Erythroblast (primary cell): ENCODE measurements at regions not wholly inside any gene's neighbourhood (a gene's known extent, or its start where the extent isn't known, plus 50 kb on each side); places are given as distances from the start of the nearest gene placed in this dataset.

Experiments
- DNase-seq, 2 experiments: peaks; one replicate each; lab custom pipeline; 2025; lab: John Stamatoyannopoulos, UW
- GATA1 ChIP-seq: IDR thresholded peaks from 2 replicates; pipeline ENCODE4 v1.6.1; 2011; ENCODE audit warnings: low read depth, mild to moderate bottlenecking, control low read depth, low read length, moderate library complexity
- POLR2A ChIP-seq: IDR thresholded peaks from 2 replicates; pipeline ENCODE4 v1.6.1; 2011; ENCODE audit warnings: mild to moderate bottlenecking, low read length

DNA sequence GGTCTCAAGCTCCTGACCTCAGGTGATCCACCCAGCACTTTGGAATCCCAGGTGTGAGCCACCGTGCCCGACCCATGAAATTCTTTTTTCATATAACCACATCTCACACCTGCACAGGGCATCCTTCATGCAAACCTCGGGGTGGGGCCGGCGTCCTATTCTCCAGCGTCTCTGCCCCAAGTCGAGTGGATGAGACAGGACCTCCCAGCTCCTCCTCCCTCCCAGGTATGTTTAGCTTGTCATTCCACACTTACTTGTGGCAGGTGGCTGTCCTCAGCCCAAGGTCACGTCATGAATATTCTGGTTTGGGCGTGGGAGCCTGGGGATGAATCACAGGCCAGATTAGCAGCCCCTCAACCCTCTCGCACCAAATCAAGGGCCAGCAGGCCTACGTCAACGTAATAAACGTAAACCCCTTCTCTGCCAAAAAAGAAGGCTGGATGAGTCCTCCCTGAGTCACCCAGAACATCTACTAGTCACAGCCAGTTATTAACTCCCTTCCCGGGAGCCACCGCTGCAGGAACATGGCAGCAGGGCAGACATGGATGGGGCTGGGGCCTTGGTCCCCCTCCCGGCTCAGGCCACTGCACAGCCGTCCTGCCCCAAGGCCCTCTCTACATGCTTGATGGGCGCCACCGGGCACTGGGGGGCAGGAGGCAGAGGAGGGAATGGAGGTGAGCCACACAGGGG lies 91.7 kb downstream of the YTHDF1 start:
- DNase-seq, result no peak
- no peak for TF ChIP-seq POLR2A
- TF ChIP-seq GATA1, result no peak

- no peak for DNase-seq
- TF ChIP-seq POLR2A (no peak), GATA1 (no peak)
These were observed 92.6 kb downstream of the YTHDF1 start for GRCh38 chr20:63123331-63123741.

GRCh38 chr20:63122626-63123025 lies 93.3 kb downstream of the YTHDF1 start:
- TF ChIP-seq POLR2A (no peak), GATA1 (no peak)
- no peak for DNase-seq

GRCh38 chr20:63121749-63122405 lies 94.1 kb downstream of the YTHDF1 start:
- no peak for DNase-seq
- TF ChIP-seq GATA1 (no peak), POLR2A (no peak)

GRCh38 chr20:63121246-63121645 lies 94.7 kb downstream of the YTHDF1 start:
- TF ChIP-seq GATA1, result no peak
- no peak for TF ChIP-seq POLR2A
- DNase-seq, result no peak

DNA sequence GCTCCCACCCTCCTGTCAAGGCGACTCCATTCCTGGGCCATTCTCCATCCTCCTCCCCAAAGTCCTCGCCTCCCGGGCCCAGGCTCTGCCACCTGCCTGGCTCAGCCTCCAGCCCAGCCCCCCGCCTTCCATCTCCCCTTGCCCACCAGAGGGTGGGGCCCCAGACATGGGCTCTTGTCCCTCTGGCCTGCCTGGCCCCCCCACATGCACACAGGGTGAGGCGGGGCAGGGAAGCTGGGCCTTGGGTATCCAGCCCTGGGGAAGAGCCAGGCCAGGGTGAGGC lies 95.2 kb downstream of the YTHDF1 start:
- DNase-seq, result no peak
- TF ChIP-seq POLR2A, result no peak
- no peak for TF ChIP-seq GATA1

DNA sequence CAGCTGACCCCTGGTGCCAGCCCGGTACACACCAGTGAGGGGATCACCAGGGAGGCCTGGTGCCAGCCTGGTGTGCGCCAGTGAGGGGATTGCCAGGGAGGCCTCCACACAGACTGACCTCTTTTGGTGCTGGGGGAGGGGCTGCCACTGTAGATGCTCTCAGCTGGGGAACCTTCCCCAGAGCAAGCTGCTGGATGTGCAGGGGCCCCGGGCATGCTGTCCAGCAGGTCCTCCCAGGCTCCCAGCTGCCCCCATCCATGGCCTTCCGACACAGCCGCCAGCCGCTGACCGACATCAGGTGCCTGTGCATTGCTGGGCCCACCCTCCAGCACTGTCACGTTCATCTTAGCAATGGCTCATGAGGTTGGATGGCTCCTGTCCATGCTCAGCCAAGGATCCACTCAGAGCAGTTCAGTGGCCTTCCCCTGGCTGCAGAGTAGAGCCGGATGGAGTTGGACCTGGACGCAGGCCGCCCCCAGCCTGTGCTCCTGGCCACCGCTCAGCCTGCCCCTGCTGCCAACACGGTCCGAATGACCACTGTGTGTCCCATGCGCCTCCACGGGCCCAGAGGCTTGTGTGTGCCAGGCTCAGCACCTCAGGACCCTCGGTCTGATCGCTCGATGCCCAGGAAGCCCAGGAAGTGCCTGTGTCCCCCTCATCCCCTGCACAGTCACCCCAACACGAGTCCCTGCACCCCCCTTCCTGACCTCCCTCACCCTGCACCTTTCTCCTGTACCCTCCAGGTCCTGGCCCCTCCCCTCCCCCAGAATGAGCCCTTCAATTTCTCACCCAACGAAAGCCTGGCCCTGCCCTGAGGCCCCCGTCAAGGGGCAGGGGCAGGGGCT lies 95.7 kb downstream of the YTHDF1 start:
- no peak for DNase-seq

DNA sequence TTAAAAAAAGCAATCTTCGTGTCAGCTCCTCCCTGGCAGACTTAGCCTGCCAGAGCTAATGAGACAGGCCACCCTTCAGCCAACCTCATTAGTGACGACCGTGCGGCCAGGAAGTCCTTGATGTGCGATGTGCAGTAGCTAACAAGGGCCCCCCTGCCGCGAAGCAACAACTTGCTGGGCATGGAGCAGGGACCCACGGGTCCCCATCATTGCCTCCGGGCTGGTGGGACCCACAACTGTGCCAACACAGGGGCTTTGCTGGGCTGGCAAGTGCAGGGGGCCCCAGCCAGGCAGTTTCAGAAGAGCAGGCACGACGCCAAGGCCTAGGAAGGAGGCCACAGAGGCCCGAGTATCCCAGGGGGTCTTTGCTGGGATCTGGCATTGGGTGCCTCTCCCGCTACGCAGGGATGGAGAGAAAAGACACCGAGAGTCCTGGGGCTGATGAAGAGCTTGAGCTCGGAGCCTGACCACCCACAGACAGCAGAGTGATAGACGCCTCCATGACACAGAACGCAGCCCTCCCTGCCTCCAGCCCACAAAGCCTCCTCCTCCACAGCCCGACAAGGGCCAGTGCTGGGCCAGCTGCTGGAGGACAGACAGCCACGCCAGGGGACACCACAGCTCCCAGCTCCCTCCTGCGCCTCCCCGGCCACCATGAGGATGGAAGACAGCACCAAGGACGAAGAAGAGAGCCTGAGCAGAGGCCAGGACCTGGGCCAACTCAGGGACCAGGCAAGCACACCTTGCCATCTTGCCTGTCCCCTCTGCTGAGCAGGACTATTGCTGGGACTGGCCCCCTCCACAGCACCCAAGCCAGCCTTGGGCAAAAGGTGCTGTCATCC lies 96.6 kb downstream of the YTHDF1 start:
- TF ChIP-seq GATA1, result no peak
- TF ChIP-seq POLR2A, result no peak
- DNase-seq, result no peak

More for the DNA sequence above, 95.7 kb downstream of the YTHDF1 start:
- no peak for TF ChIP-seq GATA1
- TF ChIP-seq POLR2A, result no peak

DNA sequence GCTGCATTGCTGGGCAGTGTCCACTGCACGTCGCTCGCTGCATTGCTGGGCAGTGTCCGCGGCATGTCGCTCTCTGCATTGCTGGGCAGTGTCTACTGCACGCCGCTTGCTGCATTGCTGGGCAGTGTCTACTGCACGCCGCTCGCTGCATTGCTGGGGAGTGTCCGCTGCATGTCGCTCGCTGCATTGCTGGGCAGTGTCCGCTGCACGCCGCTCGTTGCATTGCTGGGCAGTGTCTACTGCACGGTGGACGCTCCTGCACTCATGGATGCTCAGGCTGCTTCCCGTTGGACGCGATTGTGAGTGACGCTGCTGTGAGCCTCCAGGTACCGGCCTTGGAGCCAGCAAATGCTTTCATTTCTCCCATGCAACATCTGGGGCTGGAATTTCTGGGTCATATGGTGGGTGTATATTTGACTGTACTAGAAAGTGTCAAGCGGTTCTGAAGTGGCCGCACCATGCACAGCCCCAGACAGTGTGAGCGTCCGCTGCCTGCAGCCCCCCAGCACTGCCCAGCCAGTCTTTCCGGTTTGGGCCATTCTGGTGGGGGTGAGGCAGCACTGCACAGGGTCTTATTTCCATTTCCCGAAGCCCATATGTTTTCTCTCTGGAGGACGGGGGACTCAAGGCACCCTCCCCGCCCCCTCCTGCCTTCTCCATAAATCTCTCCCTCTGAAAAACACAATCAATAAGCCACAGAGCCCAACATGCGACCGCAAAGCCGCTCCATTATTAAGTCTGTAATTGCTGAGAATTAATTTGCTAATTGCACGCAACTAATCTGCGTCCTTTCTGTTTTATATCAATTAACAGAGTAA lies 97.4 kb downstream of the YTHDF1 start:
- TF ChIP-seq POLR2A, result no peak
- TF ChIP-seq GATA1, result no peak
- DNase-seq, result no peak

DNA sequence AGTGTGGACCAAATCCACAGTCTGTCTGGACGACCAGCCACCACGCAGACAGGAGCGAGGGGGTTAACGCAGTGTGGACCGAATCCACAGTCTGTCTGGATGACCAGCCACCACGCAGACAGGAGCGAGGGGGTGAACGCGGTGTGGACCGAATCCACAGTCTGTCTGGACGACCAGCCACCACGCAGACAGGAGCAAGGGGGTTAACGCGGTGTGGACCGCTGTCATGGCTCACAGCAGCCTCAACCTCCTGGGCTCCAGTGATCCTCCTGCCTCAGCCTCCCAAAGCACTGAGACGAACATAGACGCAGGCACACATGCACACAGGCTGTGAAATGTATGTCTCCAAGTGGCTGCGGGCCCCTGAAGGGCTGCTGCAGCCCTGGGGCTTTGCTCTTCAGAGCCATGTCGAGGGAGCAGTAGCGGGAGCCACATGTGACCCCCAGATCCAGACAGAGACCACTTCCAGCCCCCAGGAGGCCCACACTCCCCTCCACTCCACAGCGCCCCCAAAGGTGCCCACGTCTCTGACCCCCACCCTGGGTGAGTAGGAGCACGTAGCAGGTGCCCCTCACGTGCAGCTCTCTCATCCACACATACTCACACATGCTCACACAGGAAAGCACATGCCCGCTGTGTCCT lies 98.1 kb downstream of the YTHDF1 start:
- no peak for TF ChIP-seq GATA1
- TF ChIP-seq POLR2A, result no peak
- no peak for DNase-seq

- no peak for DNase-seq
- TF ChIP-seq POLR2A, result no peak
- no peak for TF ChIP-seq GATA1
These were observed 98.8 kb downstream of the YTHDF1 start for GRCh38 chr20:63117151-63117550.
